Left ventricle myocardium inferior (tissue), 1 donor: ENCODE measurements at regions not wholly inside any gene's neighbourhood (a gene's known extent, or its start where the extent isn't known, plus 50 kb on each side); places are given as distances from the start of the nearest gene placed in this dataset.
"Not testable (repeated sequence)": the region's sequence is repeated elsewhere in the genome, so short reads cannot be mapped to it uniquely, and the experiment has no call there.

Experiments used
- DNase-seq: peaks from one replicate; pipeline ENCODE4 v3.0.0-alpha.2; 2020
- H3K27ac ChIP-seq: fragments of 200-600 bp; replicated peaks from 2 replicates; pipeline ENCODE4 v1.8.0; 2021
- H3K27me3 ChIP-seq: fragments of 200-600 bp; 2 replicates; pipeline ENCODE4 v1.8.0; 2021; ENCODE audit warnings: low read depth
- H3K36me3 ChIP-seq: fragments of 200-600 bp; 2 replicates; pipeline ENCODE4 v1.8.0; 2021
- H3K4me1 ChIP-seq: fragments of 200-600 bp; 2 replicates; pipeline ENCODE4 v1.8.0; 2021
- H3K4me3 ChIP-seq: fragments of 200-600 bp; 2 replicates; pipeline ENCODE4 v1.8.0; 2021; ENCODE audit warnings: mild to moderate bottlenecking, moderate library complexity
- H3K9me3 ChIP-seq: fragments of 200-600 bp; replicated peaks from 2 replicates; pipeline ENCODE4 v1.8.0; 2021
- CTCF ChIP-seq: fragments of 200-600 bp; IDR thresholded peaks from 2 replicates; pipeline ENCODE4 v1.8.0; 2021; ENCODE audit warnings: antibody characterized with exemption, mild to moderate bottlenecking, borderline replicate concordance
- intact Hi-C: fragments of 100-400 bp; cut with micrococcal nuclease; formaldehyde crosslinking; loops from one replicate; pipeline ENCODE4 v1.11.0; 2022
- donor health status: DM: no; HTN: yes; CAD: no; lungs with severe emphysema.

DNA sequence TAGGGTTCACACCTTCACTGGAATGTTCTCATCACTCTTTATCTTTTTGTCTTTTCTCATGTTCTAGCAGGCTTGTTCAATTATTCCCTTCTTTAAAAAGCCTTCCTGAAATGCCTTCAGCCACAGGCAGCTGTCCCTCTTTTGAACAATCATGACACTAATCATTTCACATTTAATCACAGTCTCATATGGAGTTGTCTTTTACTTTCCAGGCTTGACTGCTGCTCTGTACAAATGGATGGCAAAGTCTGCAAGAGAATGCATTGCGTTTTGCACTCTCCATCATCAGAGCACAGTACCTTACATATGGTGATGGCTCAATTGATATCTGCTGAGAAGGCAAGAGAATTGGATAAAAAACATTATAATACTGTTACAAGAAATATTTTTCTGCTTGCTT is 529.8 kb downstream of the DIPK2A start:
- H3K4me1 ChIP-seq: no peaks in the 10 kb centered on the region
- no peak for TF ChIP-seq CTCF
- H3K4me3 ChIP-seq: no peak overlapping the region
- DNase-seq: no peak
- no peak overlapping the region for H3K27ac ChIP-seq
- H3K36me3 ChIP-seq: no peaks in the 10 kb centered on the region
- no peaks in the 10 kb centered on the region for H3K9me3 ChIP-seq
- intact Hi-C loops: no loop called here
- no peaks in the 10 kb centered on the region for H3K27me3 ChIP-seq

DNA sequence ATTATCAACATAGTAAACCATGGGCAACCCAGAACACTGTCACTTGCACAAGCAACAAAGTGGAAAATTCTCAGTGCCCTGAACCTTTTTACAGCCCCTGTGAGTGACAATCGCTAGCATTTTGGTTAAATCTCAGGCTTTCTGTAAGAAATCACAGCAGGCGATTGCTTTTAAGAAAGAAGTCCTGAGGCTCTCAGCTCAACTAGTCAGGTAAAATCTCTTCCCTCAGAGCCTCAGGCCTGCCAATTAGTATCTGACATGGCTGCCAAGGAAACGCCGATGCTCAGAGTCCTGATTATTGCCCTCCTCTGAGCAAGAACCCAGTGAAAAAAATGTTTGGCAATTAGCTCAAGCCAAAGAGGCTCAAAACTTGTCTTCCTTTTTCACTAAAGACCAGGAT is 530.8 kb downstream of the DIPK2A start:
- H3K4me1 ChIP-seq: no peaks in the 10 kb centered on the region
- intact Hi-C loops: no loop called here
- no peak for TF ChIP-seq CTCF
- no peaks in the 10 kb centered on the region for H3K9me3 ChIP-seq
- H3K27ac ChIP-seq: no peak overlapping the region
- DNase-seq: no peak
- H3K4me3 ChIP-seq: no peak overlapping the region
- H3K27me3 ChIP-seq: no peaks in the 10 kb centered on the region
- H3K36me3 ChIP-seq: no peaks in the 10 kb centered on the region

GRCh38 chr3:144506375-144506774 is 534.8 kb downstream of the DIPK2A start:
- intact Hi-C loops, H3K4me1 ChIP-seq, DNase-seq, H3K4me3 ChIP-seq, H3K27ac ChIP-seq, H3K9me3 ChIP-seq, H3K36me3 ChIP-seq, H3K27me3 ChIP-seq: not testable (repeated sequence)

DNA sequence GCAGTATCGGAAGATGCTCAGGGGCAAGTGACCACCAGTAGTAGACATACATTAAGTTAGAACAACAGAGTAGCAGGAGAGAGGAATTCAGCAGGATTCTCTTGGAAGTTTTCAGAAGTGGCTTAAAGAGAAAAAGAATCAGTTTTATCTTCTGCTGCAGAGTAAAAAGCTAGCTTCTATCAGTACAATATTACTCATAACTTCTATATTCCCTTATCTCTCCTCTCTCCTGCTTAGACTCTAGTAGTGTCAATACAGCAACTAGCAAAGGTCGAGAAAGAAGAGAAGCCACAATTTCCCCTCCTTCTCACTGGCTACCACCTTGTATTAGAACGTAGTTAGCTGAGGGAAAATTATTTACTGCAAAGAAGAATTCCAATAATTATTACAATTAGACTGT is 539.7 kb downstream of the DIPK2A start:
- H3K4me3 ChIP-seq: no peak overlapping the region
- H3K9me3 ChIP-seq: no peaks in the 10 kb centered on the region
- no peaks in the 10 kb centered on the region for H3K4me1 ChIP-seq
- DNase-seq: no peak
- intact Hi-C loops: no loop called here
- H3K27me3 ChIP-seq: no peaks in the 10 kb centered on the region
- TF ChIP-seq CTCF: no peak
- H3K36me3 ChIP-seq: no peaks in the 10 kb centered on the region
- H3K27ac ChIP-seq: no peak overlapping the region

GRCh38 chr3:144516026-144516425 is 544.4 kb downstream of the DIPK2A start:
- TF ChIP-seq CTCF: no peak
- H3K27me3 ChIP-seq: no peaks in the 10 kb centered on the region
- no peaks in the 10 kb centered on the region for H3K4me1 ChIP-seq
- no peak overlapping the region for H3K27ac ChIP-seq
- no peaks in the 10 kb centered on the region for H3K36me3 ChIP-seq
- intact Hi-C loops: no loop called here
- no peak overlapping the region for H3K4me3 ChIP-seq
- no peaks in the 10 kb centered on the region for H3K9me3 ChIP-seq
- DNase-seq: no peak

GRCh38 chr3:144516589-144516988 is 545.0 kb downstream of the DIPK2A start:
- H3K36me3 ChIP-seq: no peaks in the 10 kb centered on the region
- no peak overlapping the region for H3K27ac ChIP-seq
- no peak for DNase-seq
- H3K4me3 ChIP-seq: no peak overlapping the region
- H3K4me1 ChIP-seq: no peaks in the 10 kb centered on the region
- TF ChIP-seq CTCF: no peak
- H3K9me3 ChIP-seq: no peaks in the 10 kb centered on the region
- intact Hi-C loops: no loop called here
- H3K27me3 ChIP-seq: no peaks in the 10 kb centered on the region
